HG03520 (cell line): ENCODE measurements at regions not wholly inside any gene's neighbourhood (a gene's known extent, or its start where the extent isn't known, plus 50 kb on each side); places are given as distances from the start of the nearest gene placed in this dataset.

ENCODE experiments used
- ATAC-seq: cut with Tn5 transposase; IDR thresholded peaks from one replicate; pipeline ENCODE4 v1.9.1; 2021; ENCODE audit warnings: mild to moderate bottlenecking, moderate library complexity; ENCODE audit not compliant: unreplicated experiment

DNA sequence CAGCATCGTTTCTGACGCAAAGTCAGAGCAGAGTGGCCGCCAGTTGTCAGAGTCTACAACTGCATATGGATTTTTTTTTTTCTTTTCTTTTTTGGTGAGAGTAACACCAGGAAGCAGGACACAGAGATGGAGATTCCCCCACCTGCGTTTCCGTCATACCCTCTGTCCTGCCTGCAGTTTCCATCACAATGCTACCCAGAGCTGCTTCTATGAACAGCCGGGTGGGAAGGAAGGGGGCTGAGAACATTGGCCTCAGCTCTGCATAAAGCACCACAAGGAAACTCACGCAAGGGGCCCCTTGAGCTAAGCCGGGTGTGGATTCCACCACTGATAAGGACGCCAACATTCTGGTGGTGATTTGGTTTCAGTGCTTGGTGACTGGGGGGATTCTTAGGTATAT is 183.5 kb upstream of the AFDN start:
- ATAC-seq: no peak

DNA sequence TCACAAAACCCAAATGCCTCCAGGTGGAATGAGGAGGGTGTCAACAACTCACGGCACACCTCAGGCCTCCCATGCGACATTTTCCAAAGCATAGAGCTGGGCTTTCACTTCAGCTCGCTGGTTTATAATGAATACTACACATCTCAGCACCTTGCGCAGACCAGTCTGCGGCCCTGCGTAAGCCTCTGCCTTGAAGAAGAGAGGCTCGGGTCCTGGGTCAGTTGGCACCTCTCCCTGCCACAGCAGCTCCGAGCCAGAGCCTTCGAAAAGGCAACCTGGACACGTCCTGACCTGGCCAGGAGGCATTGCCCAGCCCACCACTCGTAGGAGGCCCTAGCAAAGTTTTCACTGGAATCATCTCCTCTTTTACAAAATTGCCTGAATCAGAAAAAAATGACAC is 183.0 kb upstream of the AFDN start:
- ATAC-seq: no peak

DNA sequence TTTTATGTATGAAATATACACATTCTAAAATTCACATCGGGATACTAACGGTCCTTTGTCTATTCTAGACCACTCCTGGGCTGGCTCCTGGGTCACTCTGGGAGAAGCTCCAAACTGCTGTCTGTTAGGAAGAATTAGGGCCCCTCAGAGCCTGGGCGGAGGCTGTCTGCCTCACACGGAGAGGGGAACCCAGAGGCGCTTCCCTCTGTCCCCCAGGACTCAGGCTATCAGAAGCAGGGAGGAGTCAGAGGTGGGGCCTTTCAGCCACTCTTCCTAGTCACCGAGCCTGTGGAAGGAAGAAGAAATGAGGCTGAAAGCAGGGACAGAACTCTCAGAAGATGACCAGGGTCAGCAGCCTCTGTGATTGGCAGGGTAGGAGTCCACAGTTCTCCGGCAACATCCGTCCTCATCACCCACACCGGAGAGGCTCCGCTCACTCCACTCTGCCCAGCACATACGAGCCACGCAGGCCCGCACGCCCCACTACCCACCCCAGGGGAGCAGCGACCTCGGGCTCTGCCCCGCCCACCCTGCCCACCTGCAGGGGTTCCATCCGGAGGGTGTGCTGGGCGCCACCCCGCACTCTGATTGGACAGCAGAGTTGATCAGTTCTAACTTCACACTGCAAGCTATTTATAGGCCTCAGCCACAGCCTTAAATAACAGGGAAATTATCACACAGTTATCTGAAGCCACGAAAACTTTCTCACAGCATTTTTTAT is 182.1 kb upstream of the AFDN start:
- ATAC-seq: no peak

DNA sequence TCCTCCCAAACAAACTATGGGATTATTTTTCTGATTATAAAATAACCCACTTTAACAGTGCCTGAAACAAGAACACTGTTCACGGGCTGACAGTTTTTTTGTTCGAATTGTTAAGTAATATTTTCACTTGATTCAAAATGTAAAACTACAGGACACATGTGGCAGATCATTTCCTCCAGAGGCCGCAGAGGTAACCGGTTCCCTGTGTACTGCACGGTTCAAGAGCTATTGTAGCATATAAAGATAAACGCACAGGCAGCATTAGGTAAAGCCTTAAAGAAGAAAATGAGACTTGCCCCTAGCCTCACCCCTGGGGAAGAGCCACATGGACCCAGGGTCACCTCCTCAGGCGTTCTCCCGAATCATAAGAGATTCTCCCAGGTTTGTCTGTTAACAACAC is 181.3 kb upstream of the AFDN start:
- no peak for ATAC-seq

DNA sequence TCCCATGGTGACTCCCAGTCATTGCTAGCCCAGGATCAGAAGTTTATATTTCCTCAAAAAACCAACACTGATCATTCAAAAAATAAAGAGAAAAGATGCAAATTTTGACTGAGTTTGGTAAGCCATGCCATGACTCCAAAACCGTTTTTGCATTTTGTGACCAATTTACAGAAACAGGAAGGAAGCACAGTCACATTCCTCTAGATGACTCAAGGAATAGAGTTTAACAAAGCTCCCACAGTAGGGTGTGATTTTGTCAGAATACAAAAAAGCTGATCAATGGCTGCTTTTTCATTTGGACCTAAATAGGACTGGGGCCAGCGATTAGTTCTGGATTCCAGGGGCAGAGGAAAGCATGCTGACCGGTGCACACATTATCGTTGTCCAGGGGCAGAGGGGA is 179.4 kb upstream of the AFDN start:
- no peak for ATAC-seq

DNA sequence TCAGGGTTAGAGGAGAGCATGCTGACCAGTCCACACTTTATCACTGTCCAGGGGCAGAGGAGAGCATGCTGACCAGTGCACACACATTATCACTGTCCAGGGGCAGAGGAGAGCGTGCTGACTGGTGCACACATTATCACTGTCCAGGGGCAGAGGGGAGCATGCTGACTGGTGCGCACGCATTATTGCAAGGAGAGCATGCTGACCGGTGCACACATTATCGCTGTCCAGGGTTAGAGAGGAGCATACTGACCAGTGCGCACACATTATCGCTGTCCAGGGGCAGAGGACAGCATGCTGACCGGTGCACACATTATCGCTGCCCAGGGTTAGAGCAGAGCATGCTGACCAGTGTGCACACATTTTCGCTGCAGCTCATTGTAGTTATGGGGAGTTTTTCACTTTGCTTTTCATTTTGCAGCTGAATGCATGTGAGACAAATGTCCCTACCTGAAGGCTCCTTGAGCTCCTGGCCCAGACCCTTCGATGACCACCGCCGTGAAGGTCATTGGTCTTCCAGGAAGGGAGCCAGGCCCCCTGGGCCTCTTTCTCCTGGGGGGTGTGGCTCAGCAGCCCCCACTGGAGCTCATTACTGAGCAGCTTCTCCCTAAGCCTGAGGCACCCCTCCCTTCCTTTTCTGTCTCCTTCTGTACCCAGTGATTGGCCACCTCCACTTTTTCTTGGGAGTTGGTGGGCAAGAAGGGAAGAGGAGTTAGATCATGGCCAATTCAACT is 178.8 kb upstream of the AFDN start:
- ATAC-seq: no peak

DNA sequence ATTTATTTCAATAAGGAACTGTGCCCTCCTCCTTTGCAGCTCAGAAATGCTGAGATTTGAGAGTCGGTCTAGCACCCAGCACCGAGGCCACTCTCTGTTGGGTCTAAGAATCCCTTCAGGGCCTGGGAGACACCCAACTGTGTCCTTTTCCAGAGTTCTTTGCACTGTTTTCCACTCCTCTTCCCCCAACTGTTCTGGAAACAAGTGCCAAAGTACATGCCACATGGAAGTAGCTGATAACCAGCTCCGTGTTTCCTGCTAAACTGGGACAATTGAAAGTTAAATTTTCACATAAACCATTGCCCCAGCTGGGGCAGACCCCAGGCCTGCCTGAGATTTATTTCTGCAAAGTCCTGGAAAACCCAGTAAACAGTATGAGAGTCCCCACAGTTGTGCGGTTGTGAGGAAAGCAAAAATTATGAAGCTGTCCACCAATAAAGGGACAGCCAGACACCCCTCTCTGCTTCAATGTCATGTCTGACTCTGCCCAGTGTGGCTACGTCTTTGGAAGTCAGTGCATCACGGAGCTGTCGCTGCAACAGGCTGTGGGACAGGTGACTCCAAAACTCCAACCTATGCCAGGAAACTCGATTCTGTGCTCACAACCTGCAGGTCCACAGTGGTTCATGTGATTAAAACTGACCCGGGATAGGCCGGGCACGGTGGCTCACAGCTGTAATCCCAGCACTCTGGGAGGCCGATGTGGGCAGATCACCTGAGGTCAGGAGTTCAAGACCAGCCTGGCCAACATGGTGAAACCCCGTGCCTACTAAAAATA is 178.0 kb upstream of the AFDN start:
- no peak for ATAC-seq

DNA sequence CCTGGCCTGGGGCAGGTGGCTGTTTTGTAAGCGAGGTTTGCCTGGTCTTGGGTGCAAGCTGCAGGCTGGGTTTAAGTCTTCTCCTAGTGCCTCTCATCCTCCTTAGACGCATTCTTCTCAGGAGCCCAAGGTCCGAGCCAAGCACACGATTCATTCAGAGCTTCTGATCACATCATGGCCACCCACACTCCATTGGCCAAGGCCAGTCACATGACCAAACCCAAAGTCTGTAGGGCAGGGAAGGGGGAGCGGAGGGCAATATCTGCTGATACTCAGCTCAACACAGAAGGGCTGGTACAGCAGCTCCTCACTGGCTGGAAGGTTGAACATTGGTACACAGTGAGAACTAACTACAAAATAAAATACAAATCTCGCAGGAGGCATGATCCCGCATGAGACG is 177.2 kb upstream of the AFDN start:
- no peak for ATAC-seq

DNA sequence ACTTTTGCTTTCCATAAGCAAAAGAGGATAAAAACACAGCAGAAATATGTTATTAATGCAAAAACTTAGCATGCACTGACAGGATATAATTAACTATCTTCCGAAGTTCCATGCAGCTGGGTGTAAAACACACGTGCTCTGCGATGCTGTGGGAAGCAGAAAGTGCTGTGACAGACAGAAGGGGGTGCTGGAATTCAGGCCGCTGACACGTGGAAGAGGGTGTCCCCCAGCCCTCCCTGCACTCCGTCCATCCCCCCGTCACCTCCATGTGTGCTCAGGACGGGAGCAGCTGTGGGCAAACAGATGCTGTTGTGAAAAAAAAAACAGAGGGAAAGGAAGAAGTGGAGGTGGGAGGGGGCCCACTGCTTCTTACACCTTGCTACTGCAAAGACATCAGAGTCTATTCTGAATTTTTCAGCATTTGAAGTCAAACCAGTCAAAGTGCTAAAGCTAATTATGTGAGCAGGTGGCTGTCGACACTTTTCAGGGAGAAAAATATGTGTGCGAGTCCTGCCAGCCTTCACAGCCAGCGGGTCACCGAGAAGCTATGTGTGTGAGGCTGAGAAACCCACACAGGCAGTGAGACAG is 175.9 kb upstream of the AFDN start:
- ATAC-seq: no peak

DNA sequence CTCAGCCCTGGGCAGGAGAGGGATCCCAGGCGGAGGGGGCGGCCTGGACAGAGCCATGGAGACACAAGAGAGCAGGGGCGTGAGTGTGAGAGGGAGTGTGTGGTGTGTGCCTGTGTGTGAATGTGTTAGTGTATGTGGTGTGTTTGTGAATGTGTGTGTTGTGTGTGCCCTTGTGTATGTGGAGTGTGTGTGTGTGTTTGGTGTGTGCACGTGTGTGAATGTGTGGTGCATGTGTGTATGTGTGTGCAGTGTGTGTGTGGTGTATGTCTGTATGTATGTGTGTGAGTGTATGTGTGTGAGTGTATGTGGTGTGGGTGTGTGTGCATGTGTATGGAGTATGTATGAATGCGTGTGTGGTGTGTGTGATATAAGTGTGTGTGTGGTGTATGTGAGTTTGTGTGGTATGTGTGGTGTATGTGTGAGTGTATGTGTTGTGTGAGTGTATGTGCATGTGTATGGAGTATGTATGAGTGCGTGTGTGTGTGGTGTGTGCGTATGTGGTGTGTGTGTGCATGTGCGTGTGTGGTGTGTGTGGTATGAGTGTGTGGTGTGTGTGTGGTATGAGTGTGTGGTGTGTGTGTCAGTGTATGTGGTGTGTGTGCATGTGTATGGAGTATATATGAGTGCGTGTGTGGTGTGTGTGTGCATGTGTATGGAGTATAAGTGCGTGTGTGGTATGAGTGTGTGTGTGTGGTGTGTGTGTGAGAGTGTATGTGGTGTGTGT is 175.2 kb upstream of the AFDN start:
- ATAC-seq: no peak

DNA sequence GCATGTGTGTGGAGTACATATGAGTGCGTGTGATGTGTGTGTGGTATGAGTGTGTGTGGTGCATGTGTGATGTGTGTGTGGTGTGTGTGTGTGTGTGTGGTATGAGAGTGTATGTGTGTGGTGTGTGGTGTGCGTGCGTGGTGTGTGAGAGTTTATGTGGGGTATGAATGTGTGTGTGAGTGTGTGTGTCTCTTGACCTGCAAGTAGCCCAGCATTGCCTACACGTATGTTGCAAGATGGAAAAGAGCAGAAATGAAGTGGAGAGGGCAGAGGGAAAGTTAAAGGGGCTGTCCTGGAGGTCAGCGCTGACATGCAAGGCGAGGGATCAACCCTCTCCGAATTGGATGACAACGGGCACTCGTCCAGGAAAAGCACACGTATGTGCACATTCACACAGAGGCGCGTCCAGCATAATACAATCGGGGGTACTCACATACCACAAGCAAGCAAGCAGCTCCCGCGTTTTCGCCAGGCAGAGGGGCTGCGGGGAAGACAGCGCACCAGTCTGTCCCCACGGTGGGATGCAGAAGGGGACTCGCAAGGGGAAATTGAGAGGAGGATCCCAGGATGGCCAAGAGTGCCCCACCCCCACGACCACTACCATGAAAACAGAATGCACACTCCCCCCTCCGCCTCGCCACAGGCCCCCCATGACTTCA is 174.5 kb upstream of the AFDN start:
- ATAC-seq: no peak

DNA sequence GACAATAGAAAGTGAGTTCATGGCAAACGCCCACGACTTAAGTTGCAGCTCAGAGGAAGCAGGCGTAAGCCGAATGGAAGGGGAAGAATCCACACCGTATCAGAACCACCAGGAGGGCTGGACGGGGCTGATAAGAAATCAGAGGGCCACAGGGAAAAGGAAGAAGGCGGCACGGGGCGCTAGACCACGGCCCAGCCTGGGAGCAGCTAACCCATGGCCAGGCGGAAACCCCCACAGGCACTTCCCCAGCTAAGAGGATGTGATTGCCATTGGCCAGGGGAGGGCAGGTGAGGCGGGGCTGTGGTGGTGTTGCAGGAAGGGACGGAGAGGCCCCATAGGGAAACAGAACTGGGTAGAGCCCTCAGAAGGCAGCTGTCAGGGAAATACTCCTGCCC is 174.0 kb upstream of the AFDN start:
- no peak for ATAC-seq

DNA sequence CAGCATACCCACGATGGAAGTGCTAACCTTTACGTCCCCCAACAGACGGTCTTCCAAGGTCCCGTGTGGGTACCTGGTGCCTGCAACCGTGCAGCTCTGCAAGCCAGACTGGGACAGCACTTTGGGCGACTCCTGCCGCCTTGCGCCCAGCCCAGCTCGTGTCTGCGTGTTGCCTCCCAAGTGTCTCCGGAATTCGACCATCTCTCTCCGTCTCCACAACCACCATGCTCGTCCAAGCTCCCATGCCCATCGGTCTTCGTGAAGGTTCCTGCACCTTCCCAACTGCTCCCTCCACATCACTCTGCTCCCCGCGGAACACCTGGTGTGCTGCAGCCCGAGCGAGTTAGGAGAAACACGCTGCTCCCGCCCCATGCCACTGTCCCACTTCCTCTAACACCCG is 173.2 kb upstream of the AFDN start:
- ATAC-seq: no peak

DNA sequence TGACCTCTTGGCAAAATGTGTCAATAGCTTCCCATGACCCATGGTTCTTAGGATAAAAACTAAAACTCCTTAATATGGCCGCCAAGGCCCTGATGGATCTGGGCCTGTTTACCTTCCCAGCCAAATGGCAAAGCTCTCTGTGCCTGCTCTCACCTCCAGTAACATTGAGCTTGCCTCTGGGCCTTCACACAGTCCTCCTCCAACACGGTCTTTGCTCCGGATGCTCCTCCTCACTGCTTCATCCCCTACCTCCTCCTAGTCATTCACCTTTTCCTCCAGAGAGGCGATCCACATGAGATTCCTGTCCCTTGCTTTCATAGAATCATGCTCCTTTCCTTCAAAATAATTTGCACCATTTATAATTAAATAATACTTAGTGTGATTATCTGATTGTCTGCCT is 172.3 kb upstream of the AFDN start:
- no peak for ATAC-seq

DNA sequence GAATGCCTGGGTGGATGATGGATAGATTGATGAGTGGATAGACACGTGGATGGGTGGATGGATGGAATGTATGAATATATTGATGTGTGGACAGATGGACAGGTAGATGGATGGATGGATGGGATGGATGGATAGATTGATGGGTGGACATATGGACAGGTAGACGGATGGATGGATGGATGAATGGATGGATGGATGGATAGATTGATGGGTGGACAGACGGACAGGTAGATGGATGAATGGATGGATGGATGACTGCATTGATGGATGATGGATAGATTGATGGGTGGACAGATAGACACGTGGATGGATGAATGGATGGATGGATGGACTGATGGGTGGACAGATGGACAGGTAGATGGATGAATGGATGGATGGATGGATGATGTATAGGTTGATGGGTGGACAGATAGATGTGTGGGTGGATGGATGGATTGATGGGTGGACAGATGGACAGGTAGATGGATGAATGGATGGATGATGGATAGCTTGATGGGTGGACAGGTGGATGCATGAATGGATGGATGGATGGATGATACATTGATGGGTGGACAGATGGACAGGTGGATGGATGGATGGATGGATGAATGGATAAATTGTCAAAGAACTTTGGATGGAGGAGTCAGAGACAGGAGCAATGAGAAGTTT is 171.4 kb upstream of the AFDN start:
- no peak for ATAC-seq

DNA sequence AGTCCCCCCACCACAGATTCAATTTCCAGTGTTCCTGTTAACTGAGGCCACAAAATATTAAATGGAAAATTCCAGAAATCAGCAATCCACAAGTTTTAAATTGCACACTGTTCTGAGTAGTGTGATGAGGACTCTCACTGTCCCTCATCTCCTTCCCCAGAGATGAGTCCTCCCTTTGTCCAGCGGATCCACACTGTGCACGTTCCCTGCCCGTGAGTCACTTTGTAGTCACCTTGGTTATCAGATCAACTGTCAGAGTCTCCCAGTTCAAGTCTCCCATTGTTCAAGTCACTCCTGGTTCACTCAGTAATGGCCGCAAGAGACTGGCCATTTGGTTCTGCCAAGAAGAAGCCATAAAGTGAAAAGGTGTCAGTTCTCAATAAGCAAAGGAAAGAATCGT is 168.6 kb upstream of the AFDN start:
- no peak for ATAC-seq

DNA sequence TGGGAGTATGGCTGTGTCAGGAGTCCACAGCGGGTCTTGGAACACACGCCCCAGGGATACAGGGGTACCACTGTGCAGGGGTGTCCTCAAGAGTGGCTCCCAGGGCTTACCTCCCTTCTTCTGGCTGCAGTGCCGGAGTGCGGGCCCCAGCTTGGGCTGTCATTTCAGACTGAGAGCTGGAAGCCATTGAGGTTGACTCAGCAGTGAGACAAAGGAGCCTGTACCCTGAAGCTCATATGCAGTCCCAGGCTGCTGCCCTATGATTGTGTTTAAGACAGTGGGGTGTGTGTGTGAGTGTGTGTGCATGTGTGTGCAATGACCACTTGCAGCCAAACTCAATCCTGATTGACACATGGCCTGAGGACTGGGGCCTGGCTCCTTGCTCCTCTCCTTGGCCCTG is 167.7 kb upstream of the AFDN start:
- ATAC-seq: no peak

DNA sequence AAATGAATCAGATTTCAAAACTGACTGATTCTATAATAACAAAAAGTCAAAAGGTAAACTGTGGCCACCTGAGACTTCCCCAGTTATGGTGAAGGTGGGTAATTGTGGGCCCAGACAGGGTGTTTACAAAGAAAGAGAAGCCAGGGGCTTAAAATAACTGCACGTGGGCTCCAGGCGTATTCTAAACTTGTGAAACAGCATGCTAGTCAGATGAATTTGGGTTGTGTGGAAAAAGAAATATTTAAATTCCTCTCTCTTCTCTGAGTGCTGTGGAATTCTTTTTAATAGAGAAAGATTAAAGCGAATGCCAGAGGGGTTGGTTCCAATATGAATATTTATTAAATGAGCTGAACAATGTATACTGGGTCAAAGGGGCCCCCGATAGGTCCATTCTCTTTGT is 166.3 kb upstream of the AFDN start:
- ATAC-seq: no peak

DNA sequence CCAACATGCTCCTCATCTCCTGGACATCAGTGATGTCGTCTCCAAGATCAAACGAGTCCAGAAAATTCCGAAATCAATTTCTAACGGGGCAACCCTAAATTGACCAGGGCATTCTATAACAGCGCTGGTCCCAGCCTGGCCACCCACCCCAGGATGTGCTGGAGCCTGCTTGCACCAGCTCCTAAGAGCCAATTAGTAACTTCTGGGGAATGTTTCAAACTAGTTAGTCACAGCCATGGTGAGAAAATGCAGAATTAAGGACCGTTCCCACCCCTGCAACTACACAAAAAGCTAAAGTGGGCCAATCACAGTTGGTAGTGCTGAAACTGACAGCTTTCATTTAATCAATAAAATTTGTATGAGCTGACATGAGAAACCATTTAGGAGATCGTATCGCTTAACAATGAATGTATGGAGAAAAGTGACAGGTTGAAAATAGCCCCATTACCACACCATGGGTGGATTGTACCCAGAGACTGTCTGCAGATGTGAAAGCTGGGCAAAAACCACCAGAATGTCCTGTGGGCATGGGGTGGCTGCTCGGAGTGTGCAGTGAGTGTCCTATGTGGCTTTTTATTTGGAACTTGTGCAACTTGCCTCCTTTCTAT is 165.7 kb upstream of the AFDN start:
- ATAC-seq: no peak
